K562 (cell line): ENCODE measurements at regions not wholly inside any gene's neighbourhood (a gene's known extent, or its start where the extent isn't known, plus 50 kb on each side); places are given as distances from the start of the nearest gene placed in this dataset.

Source experiments
- ATAC-seq: fragments of 200-7000 bp; cut with Tn5 transposase; 3 replicates; pipeline ENCODE4 v1.9.1; 2020; ENCODE audit warnings: moderate library complexity
- BruUV-seq: library from RNA; stranded (reverse); fragments of 400-500 nt; replicated peaks from 2 replicates; lab custom pipeline; 2021; lab: Mats Ljungman, UMichigan
- CTCF ChIA-PET: fragments of 300-600 bp; formaldehyde crosslinking; extraction: SDS; loops from one replicate; lab custom pipeline; 2021; ENCODE audit warnings: low intra/inter-chr PET ratio; lab: Yijun Ruan, JAX
- POLR2A ChIA-PET: fragments of 300-600, 350-650 bp; sonication (Branson Sonifier 250); formaldehyde crosslinking; extraction: SDS; loops from one replicate; lab custom pipeline; 2021; ENCODE audit warnings: antibody characterized with exemption, inconsistent platforms; lab: Yijun Ruan, JAX
- DNase-seq, 4 experiments: peaks; one replicate each; pipeline versions ENCODE4 v3.0.0 to v3.0.0-alpha.2; 2011 to 2018; ENCODE audit warnings: low spot score in 3 of 4, mixed read lengths in 3 of 4; ENCODE audit errors: extremely low read depth in 1 of 4
- FAIRE-seq: peaks from 2 replicates; lab custom pipeline; 2011; peaks lifted over from hg19 to GRCh38; lab: Jason Lieb, UNC
- H2AFZ ChIP-seq: 2 replicates; pipeline ENCODE4 v1.6.0; 2011; ENCODE audit warnings: low read depth, low read length, control low read depth, inconsistent platforms
- H3K27ac ChIP-seq: fragments of 200-600 bp; 3 replicates; pipeline ENCODE4 v1.8.0; 2011; ENCODE audit warnings: low read depth, mild to moderate bottlenecking, control low read depth, inconsistent platforms, low read length, moderate library complexity, mixed read lengths; ENCODE audit errors: extremely low read depth
- H3K27me3 ChIP-seq, 2 experiments: fragments of 300-600 bp in 1 of 2; 2 replicates in 1 of 2; 3 replicates in 1 of 2; pipeline versions ENCODE4 v1.6.0 to v1.8.0; 2011; ENCODE audit warnings: inconsistent platforms in 2 of 2, low read length in 2 of 2, mild to moderate bottlenecking in 1 of 2, mixed read lengths in 1 of 2, moderate library complexity in 1 of 2; ENCODE audit not compliant: control insufficient read depth in 2 of 2, insufficient read depth in 2 of 2
- H3K36me3 ChIP-seq: fragments of 300-600 bp; 3 replicates; pipeline ENCODE4 v1.8.0; 2011; ENCODE audit warnings: mild to moderate bottlenecking, low read length, inconsistent platforms; ENCODE audit not compliant: control insufficient read depth, insufficient read depth
- H3K4me1 ChIP-seq, 2 experiments: fragments of 200-600 bp in 1 of 2; replicated peaks in 1 of 2; 2 replicates in 1 of 2; 3 replicates in 1 of 2; pipeline versions ENCODE4 v1.5.1 to v1.8.0; 2011; ENCODE audit warnings: inconsistent platforms in 2 of 2, low read length in 2 of 2, mild to moderate bottlenecking in 1 of 2, mixed read lengths in 1 of 2, moderate library complexity in 1 of 2; ENCODE audit not compliant: control insufficient read depth in 2 of 2, insufficient read depth in 2 of 2
- H3K4me2 ChIP-seq: 2 replicates; pipeline ENCODE4 v1.6.1; 2011; ENCODE audit warnings: low read length, control low read depth, inconsistent platforms, mixed read lengths; ENCODE audit not compliant: insufficient read depth
- H3K4me3 ChIP-seq: fragments of 200-600 bp; sonication (generic), shearing (Covaris generic); 2 replicates; pipeline ENCODE4 v1.5.1; 2016; ENCODE audit warnings: control low read depth, inconsistent platforms
- H3K79me2 ChIP-seq: fragments of 200-600 bp; 3 replicates; pipeline ENCODE4 v1.8.0; 2011; ENCODE audit warnings: low read length, inconsistent platforms; ENCODE audit not compliant: control insufficient read depth, insufficient read depth
- H3K9ac ChIP-seq, 2 experiments: 2 replicates each; pipeline versions ENCODE4 v1.6.0 to v1.6.1; 2011; ENCODE audit warnings: low read depth in 2 of 2, low read length in 2 of 2, control low read depth in 1 of 2, inconsistent platforms in 1 of 2, mild to moderate bottlenecking in 1 of 2, mixed read lengths in 1 of 2; ENCODE audit not compliant: insufficient read depth in 1 of 2
- H3K9me1 ChIP-seq: one replicate; pipeline ENCODE4 v1.6.0; 2011; ENCODE audit warnings: inconsistent platforms, mild to moderate bottlenecking, low read length, moderate library complexity; ENCODE audit not compliant: control insufficient read depth, insufficient read depth
- H3K9me3 ChIP-seq: replicated peaks from 2 replicates; pipeline ENCODE4 v1.5.1; 2011; ENCODE audit warnings: low read depth, low read length, inconsistent platforms; ENCODE audit not compliant: control insufficient read depth, insufficient read depth
- H4K20me1 ChIP-seq: replicated peaks from 2 replicates; pipeline ENCODE4 v1.6.1; 2011; ENCODE audit warnings: low read length, inconsistent platforms, mixed read lengths; ENCODE audit not compliant: control insufficient read depth, insufficient read depth
- ERF ChIP-seq: fragments of 450-650 bp; formaldehyde crosslinking; IDR thresholded peaks from 2 replicates; pipeline ENCODE4 v1.4.0; 2020; ENCODE audit warnings: mild to moderate bottlenecking, mixed read lengths
- ESRRB ChIP-seq: fragments of 250-450 bp; sonication (Bioruptor Pico); IDR thresholded peaks from 2 replicates; pipeline ENCODE4 v1.5.0; 2020; ENCODE audit warnings: mild to moderate bottlenecking, moderate library complexity, borderline replicate concordance
- SP1 ChIP-seq: sonication (generic); formaldehyde crosslinking; IDR thresholded peaks from 2 replicates; pipeline ENCODE4 v1.8.1; 2022; ENCODE audit warnings: mild to moderate bottlenecking, missing genetic modification reagents
- TCFL5 ChIP-seq: fragments of 250-450 bp; sonication (Bioruptor Pico); conservative IDR thresholded peaks from 2 replicates; pipeline ENCODE4 v1.6.1; 2021; ENCODE audit warnings: mild to moderate bottlenecking, moderate library complexity, matching md5 sums
- ZNF121 ChIP-seq: sonication (generic); formaldehyde crosslinking; conservative IDR thresholded peaks from 2 replicates; pipeline ENCODE4 v1.8.0; 2022; ENCODE audit warnings: missing genetic modification reagents
- ZNF124 ChIP-seq: sonication (generic); formaldehyde crosslinking; IDR thresholded peaks from 2 replicates; pipeline ENCODE4 v1.8.1; 2022; ENCODE audit warnings: missing genetic modification reagents
- ZNF174 ChIP-seq: fragments of 250-450 bp; sonication (Bioruptor Pico); IDR thresholded peaks from 2 replicates; pipeline ENCODE4 v1.4.0; 2020; ENCODE audit warnings: mild to moderate bottlenecking
- ZNF263 ChIP-seq: sonication (generic); formaldehyde crosslinking; IDR thresholded peaks from 2 replicates; pipeline ENCODE4 v1.8.0; 2022; ENCODE audit warnings: mild to moderate bottlenecking, missing genetic modification reagents, borderline replicate concordance
- WGBS: fragments of 100-300 bp; shearing (Covaris generic); methylation state at CpG from one replicate; pipeline ENCODE4 v1.1.6; 2016; ENCODE audit warnings: low coverage, mixed read lengths; ENCODE audit not compliant: insufficient coverage; ENCODE audit errors: missing lambda C conversion rate; 5-methylcytosine and 5-hydroxymethylcytosine counted together
- in situ Hi-C: fragments of 300-500 bp; cut with MboI; formaldehyde crosslinking; loops from 4 replicates; pipeline ENCODE4 v1.15.0; 2018; ENCODE audit warnings: inconsistent platforms, mixed read lengths
- intact Hi-C: fragments of 100-400 bp; cut with micrococcal nuclease; formaldehyde crosslinking; loops from 2 replicates; pipeline ENCODE4 v1.14.2; 2022
- TF ChIP-seq, protein P1 (sequence below): sonication (generic); formaldehyde crosslinking; IDR thresholded peaks from 2 replicates; pipeline ENCODE4 v1.8.0; 2023; ENCODE audit warnings: mild to moderate bottlenecking, missing genetic modification reagents
- TF ChIP-seq, protein P2 (sequence below), 2 experiments: fragments of 450-650 bp; IDR thresholded peaks; 2 replicates each; pipeline ENCODE4 v1.6.1; 2018; ENCODE audit warnings: mild to moderate bottlenecking in 2 of 2, low read depth in 1 of 2; ENCODE audit not compliant: partially characterized antibody in 2 of 2
- TF ChIP-seq, protein P3 (sequence below): fragments of 450-650 bp; formaldehyde crosslinking; IDR thresholded peaks from 2 replicates; pipeline ENCODE4 v1.4.0; 2022; ENCODE audit warnings: missing genetic modification characterization
- TF ChIP-seq, protein P4 (sequence below): sonication (generic); formaldehyde crosslinking; IDR thresholded peaks from 2 replicates; pipeline ENCODE4 v1.9.0; 2022; ENCODE audit warnings: mild to moderate bottlenecking, missing genetic modification reagents
- TF ChIP-seq, protein P5 (sequence below): fragments of 250-450 bp; sonication (Bioruptor Pico); IDR thresholded peaks from 2 replicates; pipeline ENCODE4 v1.5.0; 2021

DNA sequence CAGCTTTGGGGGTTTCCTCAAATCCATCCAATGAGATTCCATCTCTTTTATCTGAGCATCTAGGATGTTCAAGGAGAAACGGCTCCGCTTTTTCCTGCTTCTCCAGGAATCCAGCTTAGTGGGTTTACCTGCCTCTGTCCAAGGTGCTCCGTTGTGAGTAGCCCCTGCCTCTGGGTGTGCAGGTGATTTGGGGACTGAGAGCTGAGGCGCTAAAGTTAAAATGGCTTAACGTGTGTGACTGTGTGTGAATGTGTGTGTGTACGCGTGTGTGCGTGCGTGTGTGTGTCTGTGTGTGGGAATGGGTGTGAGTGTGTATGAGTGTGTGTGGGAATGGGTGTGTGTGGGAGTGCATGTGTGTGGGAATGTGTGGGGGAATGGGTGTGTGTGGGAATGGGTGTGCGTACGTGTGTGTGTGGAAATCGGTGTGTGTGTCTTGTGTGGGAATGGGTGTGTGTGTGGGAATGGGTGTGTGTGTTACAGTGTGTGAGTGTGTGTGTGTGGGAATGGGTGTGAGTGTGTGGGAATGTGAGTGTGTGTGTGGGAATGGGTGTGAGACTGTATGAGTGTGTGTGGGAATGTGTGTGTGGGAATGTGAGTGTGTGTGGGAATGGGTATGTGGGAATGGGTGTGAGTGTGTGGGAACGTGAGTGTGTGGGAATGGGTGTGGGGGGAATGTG is 90.2 kb upstream of the INSIG1 start:
- H3K79me2 ChIP-seq: peaks cover 13% of the 10 kb centered on the region; the same call in 2 of the 3 replicates
- peaks cover 3% of the 10 kb centered on the region; the same call in 1 of the 3 replicates for H3K36me3 ChIP-seq
- 0 out of 2 replicates have a peak, but pooled peaks cover 3% of the 10 kb centered on the region for H3K9me3 ChIP-seq
- ChIA-PET CTCF (no interaction called here), POLR2A (interaction anchor here (1.6 to 5.0 kb wide), 4 partner anchors 11 to 27 kb away, joined by 4 to 127 read pairs (median 12); no protein-coding TSS in a partner anchor)
- H3K27ac ChIP-seq: peak overlapping the region; percentile 100; the same call in 2 of the 3 replicates
- 86% methylated on average over 11 of the region's 13 CpGs for WGBS
- peak overlapping the region; percentile 100 for H3K4me2 ChIP-seq
- BruUV-seq: no TSS peak
- H3K9ac ChIP-seq: peak overlapping the region in 1 of 2 experiments; percentile 100; a peak in 1 of 4 replicates
- H2AFZ ChIP-seq: peak overlapping the region; percentile 69; the same call in 1 of the 2 replicates
- H3K27me3 ChIP-seq: no peaks in the 10 kb centered on the region; a peak in 1 of 5 replicates
- peaks cover 25 to 65% of the 10 kb centered on the region in 2 experiments for H3K4me1 ChIP-seq
- no peak for FAIRE-seq
- H4K20me1 ChIP-seq: no peaks in the 10 kb centered on the region
- ATAC-seq: no peak
- no peak overlapping the region for H3K4me3 ChIP-seq
- intact Hi-C loops: no loop called here
- DNase-seq: no peak
- no peaks in the 10 kb centered on the region for H3K9me1 ChIP-seq
- in situ Hi-C loops: loop anchor here (5.0 kb wide), 1 partner anchor 85 kb away; no protein-coding TSS in a partner anchor
- TF ChIP-seq, protein P1, sequence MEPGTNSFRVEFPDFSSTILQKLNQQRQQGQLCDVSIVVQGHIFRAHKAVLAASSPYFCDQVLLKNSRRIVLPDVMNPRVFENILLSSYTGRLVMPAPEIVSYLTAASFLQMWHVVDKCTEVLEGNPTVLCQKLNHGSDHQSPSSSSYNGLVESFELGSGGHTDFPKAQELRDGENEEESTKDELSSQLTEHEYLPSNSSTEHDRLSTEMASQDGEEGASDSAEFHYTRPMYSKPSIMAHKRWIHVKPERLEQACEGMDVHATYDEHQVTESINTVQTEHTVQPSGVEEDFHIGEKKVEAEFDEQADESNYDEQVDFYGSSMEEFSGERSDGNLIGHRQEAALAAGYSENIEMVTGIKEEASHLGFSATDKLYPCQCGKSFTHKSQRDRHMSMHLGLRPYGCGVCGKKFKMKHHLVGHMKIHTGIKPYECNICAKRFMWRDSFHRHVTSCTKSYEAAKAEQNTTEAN (CRISPR knock-in tag): peak; percentile 86; the same call in 1 of the 2 replicates
- TF ChIP-seq ZNF263: no peak
- TF ChIP-seq, protein P2, sequence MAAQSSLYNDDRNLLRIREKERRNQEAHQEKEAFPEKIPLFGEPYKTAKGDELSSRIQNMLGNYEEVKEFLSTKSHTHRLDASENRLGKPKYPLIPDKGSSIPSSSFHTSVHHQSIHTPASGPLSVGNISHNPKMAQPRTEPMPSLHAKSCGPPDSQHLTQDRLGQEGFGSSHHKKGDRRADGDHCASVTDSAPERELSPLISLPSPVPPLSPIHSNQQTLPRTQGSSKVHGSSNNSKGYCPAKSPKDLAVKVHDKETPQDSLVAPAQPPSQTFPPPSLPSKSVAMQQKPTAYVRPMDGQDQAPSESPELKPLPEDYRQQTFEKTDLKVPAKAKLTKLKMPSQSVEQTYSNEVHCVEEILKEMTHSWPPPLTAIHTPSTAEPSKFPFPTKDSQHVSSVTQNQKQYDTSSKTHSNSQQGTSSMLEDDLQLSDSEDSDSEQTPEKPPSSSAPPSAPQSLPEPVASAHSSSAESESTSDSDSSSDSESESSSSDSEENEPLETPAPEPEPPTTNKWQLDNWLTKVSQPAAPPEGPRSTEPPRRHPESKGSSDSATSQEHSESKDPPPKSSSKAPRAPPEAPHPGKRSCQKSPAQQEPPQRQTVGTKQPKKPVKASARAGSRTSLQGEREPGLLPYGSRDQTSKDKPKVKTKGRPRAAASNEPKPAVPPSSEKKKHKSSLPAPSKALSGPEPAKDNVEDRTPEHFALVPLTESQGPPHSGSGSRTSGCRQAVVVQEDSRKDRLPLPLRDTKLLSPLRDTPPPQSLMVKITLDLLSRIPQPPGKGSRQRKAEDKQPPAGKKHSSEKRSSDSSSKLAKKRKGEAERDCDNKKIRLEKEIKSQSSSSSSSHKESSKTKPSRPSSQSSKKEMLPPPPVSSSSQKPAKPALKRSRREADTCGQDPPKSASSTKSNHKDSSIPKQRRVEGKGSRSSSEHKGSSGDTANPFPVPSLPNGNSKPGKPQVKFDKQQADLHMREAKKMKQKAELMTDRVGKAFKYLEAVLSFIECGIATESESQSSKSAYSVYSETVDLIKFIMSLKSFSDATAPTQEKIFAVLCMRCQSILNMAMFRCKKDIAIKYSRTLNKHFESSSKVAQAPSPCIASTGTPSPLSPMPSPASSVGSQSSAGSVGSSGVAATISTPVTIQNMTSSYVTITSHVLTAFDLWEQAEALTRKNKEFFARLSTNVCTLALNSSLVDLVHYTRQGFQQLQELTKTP (IDR thresholded peaks at IDR 0.05; ENCODE audit: low read depth in 1 of 2, partially characterized antibody in 2 of 2): no peak
- no peak for TF ChIP-seq ZNF121
- TF ChIP-seq, protein P3, sequence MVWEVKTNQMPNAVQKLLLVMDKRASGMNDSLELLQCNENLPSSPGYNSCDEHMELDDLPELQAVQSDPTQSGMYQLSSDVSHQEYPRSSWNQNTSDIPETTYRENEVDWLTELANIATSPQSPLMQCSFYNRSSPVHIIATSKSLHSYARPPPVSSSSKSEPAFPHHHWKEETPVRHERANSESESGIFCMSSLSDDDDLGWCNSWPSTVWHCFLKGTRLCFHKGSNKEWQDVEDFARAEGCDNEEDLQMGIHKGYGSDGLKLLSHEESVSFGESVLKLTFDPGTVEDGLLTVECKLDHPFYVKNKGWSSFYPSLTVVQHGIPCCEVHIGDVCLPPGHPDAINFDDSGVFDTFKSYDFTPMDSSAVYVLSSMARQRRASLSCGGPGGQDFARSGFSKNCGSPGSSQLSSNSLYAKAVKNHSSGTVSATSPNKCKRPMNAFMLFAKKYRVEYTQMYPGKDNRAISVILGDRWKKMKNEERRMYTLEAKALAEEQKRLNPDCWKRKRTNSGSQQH (CRISPR knock-in tag): 0 out of 2 replicates have a peak, but pooled peaks have one; percentile 21
- TF ChIP-seq ERF: no peak
- TF ChIP-seq TCFL5 (CRISPR knock-in tag): no peak
- TF ChIP-seq ZNF124 (CRISPR knock-in tag): no peak
- TF ChIP-seq ESRRB (CRISPR knock-in tag): no peak
- TF ChIP-seq, protein P4, sequence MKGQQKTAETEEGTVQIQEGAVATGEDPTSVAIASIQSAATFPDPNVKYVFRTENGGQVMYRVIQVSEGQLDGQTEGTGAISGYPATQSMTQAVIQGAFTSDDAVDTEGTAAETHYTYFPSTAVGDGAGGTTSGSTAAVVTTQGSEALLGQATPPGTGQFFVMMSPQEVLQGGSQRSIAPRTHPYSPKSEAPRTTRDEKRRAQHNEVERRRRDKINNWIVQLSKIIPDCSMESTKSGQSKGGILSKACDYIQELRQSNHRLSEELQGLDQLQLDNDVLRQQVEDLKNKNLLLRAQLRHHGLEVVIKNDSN (CRISPR knock-in tag): 0 out of 2 replicates have a peak, but pooled peaks have one; percentile 21
- TF ChIP-seq, protein P5, sequence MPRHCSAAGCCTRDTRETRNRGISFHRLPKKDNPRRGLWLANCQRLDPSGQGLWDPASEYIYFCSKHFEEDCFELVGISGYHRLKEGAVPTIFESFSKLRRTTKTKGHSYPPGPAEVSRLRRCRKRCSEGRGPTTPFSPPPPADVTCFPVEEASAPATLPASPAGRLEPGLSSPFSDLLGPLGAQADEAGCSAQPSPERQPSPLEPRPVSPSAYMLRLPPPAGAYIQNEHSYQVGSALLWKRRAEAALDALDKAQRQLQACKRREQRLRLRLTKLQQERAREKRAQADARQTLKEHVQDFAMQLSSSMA: no peak
- no peak for TF ChIP-seq SP1 (CRISPR knock-in tag)
- TF ChIP-seq ZNF174 (CRISPR knock-in tag): no peak
